VCaP (cell line): ENCODE measurements at regions not wholly inside any gene's neighbourhood (a gene's known extent, or its start where the extent isn't known, plus 50 kb on each side); places are given as distances from the start of the nearest gene placed in this dataset.

Source experiments
- H3K27ac ChIP-seq: fragments of 450-650 bp; 2 replicates; pipeline ENCODE4 v1.5.1; 2017
- CTCF ChIP-seq: fragments of 450-650 bp; conservative IDR thresholded peaks from 2 replicates; pipeline ENCODE4 v1.5.1; 2017; ENCODE audit warnings: mild to moderate bottlenecking, moderate library complexity

- TF ChIP-seq CTCF: no peak
- no peak overlapping the region for H3K27ac ChIP-seq
These were observed 186.7 kb upstream of the VGLL2 start for GRCh38 chr6:117078624-117079023.

GRCh38 chr6:117079951-117080350, 185.4 kb upstream of the VGLL2 start:
- no peak overlapping the region for H3K27ac ChIP-seq
- TF ChIP-seq CTCF: no peak

GRCh38 chr6:117089604-117090003, 175.8 kb upstream of the VGLL2 start:
- TF ChIP-seq CTCF: no peak
- no peak overlapping the region for H3K27ac ChIP-seq

GRCh38 chr6:117110146-117110545, 155.2 kb upstream of the VGLL2 start:
- no peak for TF ChIP-seq CTCF

GRCh38 chr6:117110737-117111136, 154.6 kb upstream of the VGLL2 start:
- H3K27ac ChIP-seq: no peak overlapping the region
- no peak for TF ChIP-seq CTCF

More at GRCh38 chr6:117110146-117110545, 155.2 kb upstream of the VGLL2 start:
- no peak overlapping the region for H3K27ac ChIP-seq

GRCh38 chr6:117117652-117118051, 147.7 kb upstream of the VGLL2 start:
- H3K27ac ChIP-seq: no peak overlapping the region
- TF ChIP-seq CTCF: no peak

- no peak for TF ChIP-seq CTCF
- H3K27ac ChIP-seq: no peak overlapping the region
These were observed 146.9 kb upstream of the VGLL2 start for GRCh38 chr6:117118490-117118889.

GRCh38 chr6:117126213-117126612, 139.1 kb upstream of the VGLL2 start:
- no peak for TF ChIP-seq CTCF
- H3K27ac ChIP-seq: no peak overlapping the region
